Neuronal stem cell (in vitro differentiated cells): ENCODE measurements at regions not wholly inside any gene's neighbourhood (a gene's known extent, or its start where the extent isn't known, plus 50 kb on each side); places are given as distances from the start of the nearest gene placed in this dataset.

Experiments
- DNase-seq: peaks from one replicate; pipeline ENCODE4 v3.0.0-alpha.2; 2013; ENCODE audit warnings: low spot score
- H2AFZ ChIP-seq: one replicate; pipeline ENCODE4 v1.6.1; 2013; ENCODE audit warnings: mild to moderate bottlenecking, low read length, inconsistent platforms
- H2AK5ac ChIP-seq: 2 replicates; pipeline ENCODE4 v1.6.1; 2013; ENCODE audit warnings: low read depth, mild to moderate bottlenecking, inconsistent platforms, low read length, moderate library complexity, mixed read lengths
- H2BK120ac ChIP-seq: 2 replicates; pipeline ENCODE4 v1.6.1; 2013; ENCODE audit warnings: low read depth, mild to moderate bottlenecking, inconsistent platforms, low read length, moderate library complexity, mixed read lengths
- H2BK12ac ChIP-seq: one replicate; pipeline ENCODE4 v1.6.1; 2013; ENCODE audit warnings: low read length, inconsistent platforms
- H2BK15ac ChIP-seq: 2 replicates; pipeline ENCODE4 v1.6.1; 2013; ENCODE audit warnings: mild to moderate bottlenecking, low read length, inconsistent platforms, mixed read lengths
- H2BK5ac ChIP-seq: one replicate; pipeline ENCODE4 v1.6.1; 2013; ENCODE audit warnings: inconsistent platforms, mild to moderate bottlenecking, low read length, moderate library complexity
- H3K14ac ChIP-seq: one replicate; pipeline ENCODE4 v1.6.1; 2013; ENCODE audit warnings: low read length, inconsistent platforms
- H3K18ac ChIP-seq: 2 replicates; pipeline ENCODE4 v1.6.1; 2013; ENCODE audit warnings: low read length, inconsistent platforms
- H3K23ac ChIP-seq: 2 replicates; pipeline ENCODE4 v1.6.1; 2013; ENCODE audit warnings: low read depth, mild to moderate bottlenecking, mixed read lengths, low read length, inconsistent platforms; ENCODE audit not compliant: poor library complexity
- H3K27ac ChIP-seq: replicated peaks from 3 replicates; pipeline ENCODE4 v1.5.1; 2013; ENCODE audit warnings: low read length, inconsistent platforms
- H3K27me3 ChIP-seq, 3 experiments: 2 replicates each; pipeline ENCODE4 v1.6.1; 2013; ENCODE audit warnings: low read length in 3 of 3, mild to moderate bottlenecking in 2 of 3, inconsistent platforms in 1 of 3, low read depth in 1 of 3, mixed read lengths in 1 of 3, moderate library complexity in 1 of 3; ENCODE audit not compliant: control insufficient read depth in 3 of 3, insufficient read depth in 3 of 3
- H3K36me3 ChIP-seq, 2 donors: replicated peaks in 1 of 2; 2 replicates each; pipeline ENCODE4 v1.6.1; 2013; ENCODE audit warnings: low read length in 2 of 2; ENCODE audit not compliant: control insufficient read depth in 2 of 2, insufficient read depth in 2 of 2
- H3K4ac ChIP-seq: 2 replicates; pipeline ENCODE4 v1.6.1; 2013; ENCODE audit warnings: inconsistent platforms, mild to moderate bottlenecking, low read length, moderate library complexity
- H3K4me1 ChIP-seq, 2 donors: 1 replicate in 1 of 2; 2 replicates in 1 of 2; pipeline ENCODE4 v1.6.1; 2013; ENCODE audit warnings: low read length in 2 of 2, low read depth in 1 of 2; ENCODE audit not compliant: control insufficient read depth in 2 of 2, insufficient read depth in 1 of 2
- H3K4me2 ChIP-seq: one replicate; pipeline ENCODE4 v1.6.1; 2013; ENCODE audit warnings: mild to moderate bottlenecking, low read length, inconsistent platforms; ENCODE audit not compliant: insufficient read depth, poor library complexity, severe bottlenecking
- H3K4me3 ChIP-seq, 2 donors: 2 replicates each; pipeline ENCODE4 v1.5.1; 2013; ENCODE audit warnings: low read length in 2 of 2, mild to moderate bottlenecking in 2 of 2, inconsistent platforms in 1 of 2, moderate library complexity in 1 of 2
- H3K79me1 ChIP-seq: one replicate; pipeline ENCODE4 v1.6.1; 2013; ENCODE audit warnings: low read depth, mild to moderate bottlenecking, inconsistent platforms, low read length, moderate library complexity
- H3K9ac ChIP-seq: one replicate; pipeline ENCODE4 v1.6.1; 2013; ENCODE audit warnings: mild to moderate bottlenecking, low read depth, low read length, inconsistent platforms; ENCODE audit not compliant: poor library complexity
- H3K9me3 ChIP-seq, 2 donors: replicated peaks in 1 of 2; 2 replicates each; pipeline versions ENCODE3 to v1.6.1; 2013; ENCODE audit warnings: low read length in 2 of 2, mild to moderate bottlenecking in 2 of 2, inconsistent platforms in 1 of 2, low read depth in 1 of 2, mixed read lengths in 1 of 2, moderate library complexity in 1 of 2; ENCODE audit not compliant: control insufficient read depth in 2 of 2, insufficient read depth in 1 of 2
- H4K8ac ChIP-seq: one replicate; pipeline ENCODE4 v1.6.1; 2013; ENCODE audit warnings: low read depth, mild to moderate bottlenecking, inconsistent platforms, low read length, moderate library complexity
- H4K91ac ChIP-seq: one replicate; pipeline ENCODE4 v1.6.1; 2013; ENCODE audit warnings: low read length, low read depth, mild to moderate bottlenecking, inconsistent platforms; ENCODE audit not compliant: poor library complexity
- WGBS, 2 donors: extraction: QIAGEN DNeasy Blood & Tissue Kit; methylation state at CpG; one replicate each; pipeline ENCODE4 v1.1.7; 2013; ENCODE audit warnings: missing lambda C conversion rate in 2 of 2, mixed read lengths in 1 of 2; ENCODE audit not compliant: insufficient read length in 2 of 2, insufficient replicate concordance in 1 of 2; ENCODE audit errors: extremely low coverage in 2 of 2; 5-methylcytosine and 5-hydroxymethylcytosine counted together

DNA sequence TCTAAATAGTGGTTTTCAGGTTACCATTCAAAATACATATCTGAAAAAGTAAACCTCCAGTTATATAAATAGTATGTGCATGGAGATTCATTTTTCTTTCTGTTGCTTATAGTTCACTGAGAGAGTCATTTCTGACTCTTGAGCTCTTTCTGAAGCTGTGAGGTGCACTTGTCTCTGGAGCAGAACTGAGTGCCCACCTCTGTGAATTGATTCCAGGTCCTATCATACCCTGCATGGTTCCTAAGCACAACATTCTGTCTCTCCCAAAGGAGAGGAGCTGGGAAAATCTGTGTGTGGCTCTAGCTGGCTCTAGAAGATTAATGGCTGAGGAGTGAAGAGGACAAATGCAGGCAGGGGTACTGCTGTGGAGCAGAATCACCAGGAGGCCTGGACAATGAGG lies 161.6 kb upstream of the HCCS start:
- H3K4me2 ChIP-seq: no peak overlapping the region
- H3K9me3 ChIP-seq: no peaks in the 10 kb centered on the region
- H3K79me1 ChIP-seq: no peaks in the 10 kb centered on the region
- H4K91ac ChIP-seq: no peak overlapping the region
- no peak overlapping the region for H3K9ac ChIP-seq
- no peak overlapping the region for H2AFZ ChIP-seq
- no peak overlapping the region for H3K4me3 ChIP-seq
- no peak overlapping the region for H4K8ac ChIP-seq
- no peak for DNase-seq
- peaks cover 0 to 2% of the 10 kb centered on the region in 2 donors for H3K4me1 ChIP-seq
- H2BK120ac ChIP-seq: no peak overlapping the region
- no peak overlapping the region for H2BK15ac ChIP-seq
- no peak overlapping the region for H2BK5ac ChIP-seq
- no peak overlapping the region for H3K27ac ChIP-seq
- H2AK5ac ChIP-seq: no peak overlapping the region
- H3K27me3 ChIP-seq: no peaks in the 10 kb centered on the region
- no peak overlapping the region for H3K18ac ChIP-seq
- H3K4ac ChIP-seq: no peak overlapping the region
- H3K14ac ChIP-seq: no peak overlapping the region
- H3K36me3 ChIP-seq: no peaks in the 10 kb centered on the region
- H3K23ac ChIP-seq: no peak overlapping the region
- no peak overlapping the region for H2BK12ac ChIP-seq

DNA sequence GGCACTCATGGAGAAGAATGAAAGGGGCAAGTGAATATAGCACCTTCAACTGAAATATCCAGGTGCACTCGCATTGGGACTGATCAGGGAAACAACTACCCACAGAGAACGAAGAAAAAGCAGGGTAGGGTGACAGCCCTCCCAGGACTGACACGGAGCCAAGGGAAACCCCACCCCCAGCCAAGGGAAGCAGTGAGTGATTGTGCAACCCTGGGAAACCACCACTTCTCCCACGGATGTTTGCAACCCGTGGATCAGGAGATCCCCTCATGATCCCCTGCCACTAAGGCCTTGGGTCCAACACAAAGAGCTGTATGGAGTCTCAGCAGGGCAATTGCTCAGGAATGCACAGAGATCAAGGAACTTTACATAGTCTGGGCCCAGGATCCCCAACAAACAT lies 158.5 kb upstream of the HCCS start:
- WGBS, 2 donors: no CpG with 5 or more reads among the region's 5 CpGs
- Histone ChIP-seq H3K27me3 (no peaks in the 10 kb centered on the region), H3K4ac (no peak overlapping the region), H4K91ac (no peak overlapping the region), H2BK120ac (no peak overlapping the region), H3K4me3 (no peak overlapping the region), H3K79me1 (no peaks in the 10 kb centered on the region), H3K36me3 (no peaks in the 10 kb centered on the region), H2AFZ (no peak overlapping the region), H3K23ac (no peak overlapping the region), H3K4me1 (peaks cover 0 to 2% of the 10 kb centered on the region in 2 donors), H2BK12ac (no peak overlapping the region), H3K9me3 (no peaks in the 10 kb centered on the region), H2AK5ac (no peak overlapping the region), H3K14ac (no peak overlapping the region), H3K9ac (no peak overlapping the region), H2BK15ac (no peak overlapping the region), H3K18ac (no peak overlapping the region), H4K8ac (no peak overlapping the region), H2BK5ac (no peak overlapping the region), H3K27ac (no peak overlapping the region), H3K4me2 (no peak overlapping the region)
- no peak for DNase-seq

DNA sequence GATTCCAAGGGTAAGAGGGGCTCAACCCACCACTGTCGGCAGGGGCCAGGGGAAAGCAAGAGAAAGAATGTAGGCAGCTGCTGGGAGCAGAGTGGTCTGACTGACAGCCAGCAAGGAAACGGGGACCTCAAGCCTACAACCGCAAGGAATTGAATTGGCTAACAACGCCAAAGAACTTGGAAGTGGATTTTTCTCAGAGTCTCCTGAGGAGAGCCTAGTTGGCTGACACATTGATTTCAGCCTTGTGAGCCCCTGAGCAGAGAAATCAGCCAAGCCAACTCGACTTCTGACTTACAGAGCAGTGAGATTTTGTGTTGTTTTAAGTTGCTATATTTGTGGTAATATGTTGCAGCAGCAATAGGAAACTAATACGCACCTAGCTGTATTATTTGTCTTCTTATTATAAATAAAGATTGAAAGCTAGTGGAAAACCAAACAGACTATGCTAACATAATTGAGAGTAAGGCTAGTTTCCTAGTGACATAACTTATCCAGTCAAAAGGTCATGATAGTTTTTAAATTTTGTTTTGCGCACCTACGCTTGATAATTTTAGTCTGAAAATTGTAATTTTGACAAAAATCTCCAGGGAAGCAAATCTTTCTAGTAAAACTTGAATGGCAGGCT lies 145.8 kb upstream of the HCCS start:
- H2BK5ac ChIP-seq: no peak overlapping the region
- H2BK15ac ChIP-seq: no peak overlapping the region
- no peak overlapping the region for H3K14ac ChIP-seq
- H2BK120ac ChIP-seq: no peak overlapping the region
- no peak overlapping the region for H3K4me2 ChIP-seq
- no peak for DNase-seq
- H3K27me3 ChIP-seq: no peaks in the 10 kb centered on the region
- H2BK12ac ChIP-seq: no peak overlapping the region
- no peak overlapping the region for H4K91ac ChIP-seq
- no peak overlapping the region for H3K4me3 ChIP-seq
- no peak overlapping the region for H2AK5ac ChIP-seq
- no peak overlapping the region for H3K27ac ChIP-seq
- H3K4me1 ChIP-seq: no peaks in the 10 kb centered on the region
- no peaks in the 10 kb centered on the region for H3K9me3 ChIP-seq
- no peak overlapping the region for H3K9ac ChIP-seq
- H3K23ac ChIP-seq: no peak overlapping the region
- no CpG with 5 or more reads among the region's 8 CpGs for WGBS, 2 donors
- no peaks in the 10 kb centered on the region for H3K79me1 ChIP-seq
- no peak overlapping the region for H3K4ac ChIP-seq
- no peak overlapping the region for H2AFZ ChIP-seq
- H4K8ac ChIP-seq: no peak overlapping the region
- no peaks in the 10 kb centered on the region for H3K36me3 ChIP-seq
- no peak overlapping the region for H3K18ac ChIP-seq

DNA sequence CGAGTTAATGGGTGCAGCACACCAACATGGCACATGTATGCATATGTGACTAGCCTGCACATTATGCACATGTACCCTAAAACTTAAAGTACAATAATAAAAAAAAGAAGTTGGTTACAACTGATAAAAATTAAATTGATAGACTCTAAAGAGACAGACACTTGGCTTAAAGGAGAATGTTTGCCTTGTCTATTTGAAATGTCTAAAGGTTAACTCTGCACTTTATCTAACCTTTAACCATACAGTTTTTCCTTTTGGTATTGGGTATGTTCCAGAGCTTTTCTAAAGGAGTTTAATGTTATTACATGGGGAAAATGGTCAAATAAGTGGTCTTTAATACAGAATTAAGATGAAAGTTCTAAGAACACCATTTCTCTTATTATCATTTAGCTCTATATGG lies 145.1 kb upstream of the HCCS start:
- Histone ChIP-seq H4K8ac (no peak overlapping the region), H2BK12ac (no peak overlapping the region), H2AK5ac (no peak overlapping the region), H2AFZ (no peak overlapping the region), H3K9me3 (no peaks in the 10 kb centered on the region), H2BK5ac (no peak overlapping the region), H3K4ac (no peak overlapping the region), H3K27me3 (no peaks in the 10 kb centered on the region), H4K91ac (no peak overlapping the region), H3K14ac (no peak overlapping the region), H3K4me3 (no peak overlapping the region), H3K23ac (no peak overlapping the region), H3K18ac (no peak overlapping the region), H2BK120ac (no peak overlapping the region), H3K36me3 (no peaks in the 10 kb centered on the region), H3K4me1 (no peaks in the 10 kb centered on the region), H3K79me1 (no peaks in the 10 kb centered on the region), H2BK15ac (no peak overlapping the region), H3K27ac (no peak overlapping the region), H3K9ac (no peak overlapping the region), H3K4me2 (no peak overlapping the region)
- no CpG with 5 or more reads among the region's 1 CpG for WGBS, 2 donors
- DNase-seq: no peak
